Natural killer cell (primary cell): ENCODE measurements at regions not wholly inside any gene's neighbourhood (a gene's known extent, or its start where the extent isn't known, plus 50 kb on each side); places are given as distances from the start of the nearest gene placed in this dataset.
"Not testable (repeated sequence)": the region's sequence is repeated elsewhere in the genome, so short reads cannot be mapped to it uniquely, and the experiment has no call there.

Experiments
- ATAC-seq, 3 donors: fragments of 150-1000 bp in 2 of 3; fragments of 200-7000 bp in 1 of 3; cut with Tn5 transposase; 1 replicate in 1 of 3; 2 replicates in 2 of 3; pipeline ENCODE4 v1.10.0; 2021; ENCODE audit warnings: mild to moderate bottlenecking in 2 of 3, moderate library complexity in 2 of 3
- DNase-seq, 2 donors: peaks; one replicate each; pipeline versions ENCODE4 v3.0.0 to v3.0.0-alpha.2; 2013 to 2021; ENCODE audit warnings: mixed read lengths in 1 of 2
- H3K27ac ChIP-seq: one replicate; pipeline ENCODE4 v1.5.1; 2013; ENCODE audit warnings: mild to moderate bottlenecking, low read length
- H3K27me3 ChIP-seq: one replicate; pipeline ENCODE4 v1.6.1; 2013; ENCODE audit warnings: low read length; ENCODE audit not compliant: control insufficient read depth, insufficient read depth
- H3K36me3 ChIP-seq: one replicate; pipeline ENCODE4 v1.6.1; 2013; ENCODE audit warnings: low read length; ENCODE audit not compliant: control insufficient read depth, insufficient read depth
- H3K4me1 ChIP-seq: one replicate; pipeline ENCODE4 v1.6.1; 2013; ENCODE audit warnings: low read length; ENCODE audit not compliant: control insufficient read depth, insufficient read depth
- H3K4me3 ChIP-seq: one replicate; pipeline ENCODE4 v1.5.1; 2013; ENCODE audit warnings: low read length
- H3K9me3 ChIP-seq: one replicate; pipeline ENCODE4 v1.6.1; 2013; ENCODE audit warnings: low read length; ENCODE audit not compliant: control insufficient read depth, insufficient read depth
- H3K27ac Mint-ChIP-seq, 2 donors: one replicate each; pipeline ENCODE4 v1.8.0; 2022; ENCODE audit warnings: mild to moderate bottlenecking in 2 of 2, mixed read lengths in 2 of 2, moderate library complexity in 1 of 2
- H3K27me3 Mint-ChIP-seq, 2 donors: one replicate each; pipeline ENCODE4 v1.8.0; 2022; ENCODE audit warnings: low read depth in 2 of 2, mixed read lengths in 2 of 2
- H3K36me3 Mint-ChIP-seq: one replicate; pipeline ENCODE4 v1.8.0; 2022; ENCODE audit warnings: mixed read lengths
- H3K4me1 Mint-ChIP-seq, 2 donors: one replicate each; pipeline ENCODE4 v1.8.0; 2022; ENCODE audit warnings: mixed read lengths in 2 of 2
- H3K4me3 Mint-ChIP-seq: one replicate; pipeline ENCODE4 v1.8.0; 2022; ENCODE audit warnings: mild to moderate bottlenecking, moderate library complexity, mixed read lengths
- H3K9me3 Mint-ChIP-seq, 2 donors: one replicate each; pipeline ENCODE4 v1.8.0; 2022; ENCODE audit warnings: mixed read lengths in 2 of 2
- WGBS: methylation state at CpG from one replicate; pipeline ENCODE4 v1.1.7; 2013; ENCODE audit warnings: missing lambda C conversion rate; ENCODE audit not compliant: insufficient coverage; 5-methylcytosine and 5-hydroxymethylcytosine counted together
- intact Hi-C: fragments of 100-400 bp; cut with micrococcal nuclease; formaldehyde crosslinking; loops from one replicate; pipeline ENCODE4 v1.14.2; 2022

GRCh38 chr16:18263046-18263445 is 73.5 kb downstream of the NPIPA8 start:
- H3K27me3 ChIP-seq, H3K36me3 ChIP-seq, H3K27ac Mint-ChIP-seq, H3K4me1 Mint-ChIP-seq, intact Hi-C loops, H3K4me3 Mint-ChIP-seq, H3K27ac ChIP-seq, H3K4me3 ChIP-seq, ATAC-seq, H3K4me1 ChIP-seq, H3K36me3 Mint-ChIP-seq, H3K9me3 Mint-ChIP-seq, DNase-seq, H3K27me3 Mint-ChIP-seq, H3K9me3 ChIP-seq: not testable (repeated sequence)
- no CpG with 5 or more reads among the region's 5 CpGs for WGBS

GRCh38 chr16:18261848-18262247 is 74.7 kb downstream of the NPIPA8 start:
- DNase-seq, intact Hi-C loops, H3K36me3 ChIP-seq, H3K4me3 Mint-ChIP-seq, H3K4me3 ChIP-seq, H3K27me3 Mint-ChIP-seq, H3K36me3 Mint-ChIP-seq, H3K9me3 ChIP-seq, H3K27me3 ChIP-seq, H3K9me3 Mint-ChIP-seq, ATAC-seq, H3K27ac Mint-ChIP-seq, H3K27ac ChIP-seq, H3K4me1 ChIP-seq, H3K4me1 Mint-ChIP-seq: not testable (repeated sequence)
- WGBS = no CpG with 5 or more reads among the region's 2 CpGs

DNA sequence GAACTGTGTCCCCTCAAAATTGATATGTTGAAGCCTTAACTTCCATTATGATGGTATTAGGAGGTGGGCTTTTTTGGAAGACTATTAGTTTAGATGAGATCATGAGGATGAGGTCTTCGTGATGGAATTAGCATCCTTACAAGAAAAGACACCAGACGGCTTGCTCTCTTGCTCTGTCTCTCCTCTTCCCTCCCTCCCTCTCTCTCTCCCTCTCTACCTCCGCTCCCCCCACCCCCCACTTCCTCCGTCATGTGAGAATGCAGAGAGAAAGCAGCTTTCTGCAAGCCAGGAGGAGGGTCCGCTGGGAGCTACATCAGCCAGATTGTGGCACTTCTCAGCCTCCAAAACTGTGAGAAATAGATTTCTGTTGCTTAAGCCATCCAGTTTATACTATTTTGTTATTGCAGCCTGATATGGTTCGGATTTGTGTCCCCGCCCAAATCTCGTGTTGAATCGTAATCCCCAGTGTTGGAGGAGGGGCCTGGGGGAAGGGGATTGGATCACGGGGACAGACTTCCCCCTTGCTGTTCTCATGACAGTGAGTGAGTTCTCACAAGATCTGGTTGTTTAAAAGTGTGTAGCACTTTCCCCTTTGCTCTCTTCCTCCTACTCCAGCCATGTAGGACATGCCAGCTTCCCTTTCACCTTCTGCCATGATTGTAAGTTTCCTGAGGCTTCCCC is 76.9 kb downstream of the NPIPA8 start:
- H3K27me3 Mint-ChIP-seq, H3K4me3 ChIP-seq, H3K4me1 ChIP-seq, H3K27ac ChIP-seq, intact Hi-C loops, H3K27ac Mint-ChIP-seq, DNase-seq, ATAC-seq, H3K4me1 Mint-ChIP-seq, H3K4me3 Mint-ChIP-seq, H3K9me3 ChIP-seq, H3K9me3 Mint-ChIP-seq, H3K36me3 Mint-ChIP-seq, H3K27me3 ChIP-seq, H3K36me3 ChIP-seq: not testable (repeated sequence)
- 0% methylated on average over 1 of the region's 10 CpGs for WGBS

- H3K27ac ChIP-seq, ATAC-seq, H3K4me1 Mint-ChIP-seq, H3K27me3 Mint-ChIP-seq, H3K4me1 ChIP-seq, DNase-seq, H3K27me3 ChIP-seq, intact Hi-C loops, H3K9me3 ChIP-seq, H3K27ac Mint-ChIP-seq, H3K9me3 Mint-ChIP-seq, H3K36me3 Mint-ChIP-seq, H3K36me3 ChIP-seq, H3K4me3 ChIP-seq, H3K4me3 Mint-ChIP-seq: not testable (repeated sequence)
- WGBS = no CpG with 5 or more reads among the region's 5 CpGs
Measured at GRCh38 chr16:18252943-18253342, 83.6 kb downstream of the NPIPA8 start.

GRCh38 chr16:18230505-18230904 is 106.0 kb downstream of the NPIPA8 start:
- DNase-seq, H3K4me1 ChIP-seq, ATAC-seq, H3K4me3 ChIP-seq, H3K27ac Mint-ChIP-seq, H3K36me3 Mint-ChIP-seq, H3K9me3 Mint-ChIP-seq, H3K9me3 ChIP-seq, H3K27me3 ChIP-seq, intact Hi-C loops, H3K27me3 Mint-ChIP-seq, H3K27ac ChIP-seq, H3K36me3 ChIP-seq, H3K4me3 Mint-ChIP-seq, H3K4me1 Mint-ChIP-seq: not testable (repeated sequence)
- WGBS = no CpG with 5 or more reads among the region's 13 CpGs

DNA sequence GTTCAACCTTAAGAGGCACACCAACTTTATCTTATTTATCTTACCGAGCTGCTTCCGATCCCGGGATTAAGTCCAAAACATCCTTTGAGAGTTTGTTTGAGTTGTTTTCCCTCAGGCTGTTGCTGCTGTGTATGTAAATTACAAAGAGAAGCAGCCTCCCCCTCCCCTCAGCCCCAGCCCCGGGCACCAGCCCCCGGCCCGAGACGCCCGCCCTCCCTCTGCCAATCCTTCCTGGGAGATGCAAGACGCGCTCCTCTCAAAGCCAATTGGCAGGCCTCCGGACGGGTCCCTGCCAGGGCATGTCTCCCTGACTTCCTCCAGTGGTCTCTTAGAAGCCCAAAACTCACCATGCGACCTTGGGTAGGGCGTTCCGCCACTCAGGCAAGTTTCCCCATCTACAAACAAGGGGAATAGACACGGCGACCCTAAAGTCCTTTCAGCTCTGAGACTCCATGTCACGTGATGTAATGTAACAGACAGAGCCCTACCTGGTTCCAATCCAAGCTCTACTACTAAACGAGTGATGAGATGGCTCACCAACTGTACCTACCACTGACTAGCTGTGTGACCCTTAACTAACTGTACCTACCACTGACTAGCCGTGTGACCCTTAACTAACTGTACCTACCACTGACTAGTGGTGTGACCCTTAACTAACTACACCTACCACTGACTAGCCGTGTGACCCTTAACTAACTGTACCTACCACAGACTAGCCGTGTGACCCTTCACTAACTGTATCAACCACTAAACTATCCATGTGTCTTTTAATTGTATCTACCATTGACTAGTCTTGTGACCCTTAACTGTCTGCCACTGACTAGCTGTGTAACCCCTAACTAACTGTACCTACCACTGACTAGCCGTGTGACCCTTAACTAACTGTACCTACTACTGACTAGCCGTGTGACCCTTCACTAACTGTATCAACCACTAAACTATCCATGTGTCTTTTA is 114.2 kb downstream of the NPIPA8 start:
- H3K9me3 Mint-ChIP-seq, H3K4me3 ChIP-seq, H3K27ac Mint-ChIP-seq, H3K9me3 ChIP-seq, ATAC-seq, DNase-seq, H3K36me3 Mint-ChIP-seq, H3K27me3 Mint-ChIP-seq, H3K4me3 Mint-ChIP-seq, H3K27ac ChIP-seq, H3K27me3 ChIP-seq, intact Hi-C loops, H3K36me3 ChIP-seq, H3K4me1 ChIP-seq, H3K4me1 Mint-ChIP-seq: not testable (repeated sequence)
- WGBS = 82% methylated on average over 6 of the region's 24 CpGs

- no CpG with 5 or more reads among the region's 9 CpGs for WGBS
- H3K4me3 Mint-ChIP-seq, H3K9me3 ChIP-seq, H3K36me3 Mint-ChIP-seq, intact Hi-C loops, H3K4me1 Mint-ChIP-seq, H3K27ac ChIP-seq, H3K27me3 ChIP-seq, H3K4me1 ChIP-seq, H3K27me3 Mint-ChIP-seq, ATAC-seq, H3K36me3 ChIP-seq, H3K4me3 ChIP-seq, DNase-seq, H3K9me3 Mint-ChIP-seq, H3K27ac Mint-ChIP-seq: not testable (repeated sequence)
Measured at GRCh38 chr16:18217741-18218140, 118.8 kb downstream of the NPIPA8 start.

DNA sequence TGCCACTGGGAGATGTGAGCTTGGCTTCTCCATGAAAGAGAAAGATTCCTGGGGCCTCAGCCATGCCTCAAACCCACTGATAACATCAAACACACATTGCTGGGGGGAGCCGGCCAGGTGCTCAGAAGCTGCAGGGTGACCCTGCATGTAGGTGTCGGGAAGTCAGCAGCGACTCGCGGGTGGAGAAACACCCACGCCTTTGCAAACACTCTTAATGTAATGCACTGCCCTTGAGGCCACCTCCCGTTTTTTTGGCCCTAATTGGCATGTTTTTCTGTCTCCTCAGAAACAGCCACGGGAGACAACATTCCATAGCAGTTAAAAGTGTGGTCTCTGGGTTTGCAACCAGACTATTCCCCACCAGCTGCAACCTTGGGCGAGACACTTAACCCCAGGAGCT is 119.7 kb downstream of the NPIPA8 start:
- H3K9me3 ChIP-seq, DNase-seq, H3K4me3 Mint-ChIP-seq, ATAC-seq, intact Hi-C loops, H3K9me3 Mint-ChIP-seq, H3K4me1 ChIP-seq, H3K4me3 ChIP-seq, H3K27me3 ChIP-seq, H3K27ac Mint-ChIP-seq, H3K27me3 Mint-ChIP-seq, H3K27ac ChIP-seq, H3K36me3 ChIP-seq, H3K4me1 Mint-ChIP-seq, H3K36me3 Mint-ChIP-seq: not testable (repeated sequence)
- WGBS = 60% methylated on average over 2 of the region's 9 CpGs
